ENCODE measurements at regions not wholly inside any gene's neighbourhood (a gene's known extent, or its start where the extent isn't known, plus 50 kb on each side); places are given as distances from the start of the nearest gene placed in this dataset.

- H3K79me2 ChIP-seq (ENCODE audit: insufficient read depth, low read depth): no peaks in the 10 kb centered on the region
- H3K4me3 ChIP-seq (IDR thresholded peaks at IDR 0.05; ENCODE audit: insufficient read depth, low read depth, low read length): no peak overlapping the region
- H3K4me1 ChIP-seq (ENCODE audit: low read depth, poor library complexity, severe bottlenecking): no peaks in the 10 kb centered on the region
- H3K9ac ChIP-seq: no peak overlapping the region
- H4K20me1 ChIP-seq (ENCODE audit: insufficient read depth): no peaks in the 10 kb centered on the region
- H3K4me2 ChIP-seq: no peak overlapping the region
- no peaks in the 10 kb centered on the region for H3K36me3 ChIP-seq (ENCODE audit: insufficient read depth)
- H3K27me3 ChIP-seq (ENCODE audit: insufficient read depth, low read depth): no peaks in the 10 kb centered on the region
- H2AFZ ChIP-seq (ENCODE audit: low read depth): no peak overlapping the region
- no peak overlapping the region for H3K27ac ChIP-seq
- TF ChIP-seq, protein P1, sequence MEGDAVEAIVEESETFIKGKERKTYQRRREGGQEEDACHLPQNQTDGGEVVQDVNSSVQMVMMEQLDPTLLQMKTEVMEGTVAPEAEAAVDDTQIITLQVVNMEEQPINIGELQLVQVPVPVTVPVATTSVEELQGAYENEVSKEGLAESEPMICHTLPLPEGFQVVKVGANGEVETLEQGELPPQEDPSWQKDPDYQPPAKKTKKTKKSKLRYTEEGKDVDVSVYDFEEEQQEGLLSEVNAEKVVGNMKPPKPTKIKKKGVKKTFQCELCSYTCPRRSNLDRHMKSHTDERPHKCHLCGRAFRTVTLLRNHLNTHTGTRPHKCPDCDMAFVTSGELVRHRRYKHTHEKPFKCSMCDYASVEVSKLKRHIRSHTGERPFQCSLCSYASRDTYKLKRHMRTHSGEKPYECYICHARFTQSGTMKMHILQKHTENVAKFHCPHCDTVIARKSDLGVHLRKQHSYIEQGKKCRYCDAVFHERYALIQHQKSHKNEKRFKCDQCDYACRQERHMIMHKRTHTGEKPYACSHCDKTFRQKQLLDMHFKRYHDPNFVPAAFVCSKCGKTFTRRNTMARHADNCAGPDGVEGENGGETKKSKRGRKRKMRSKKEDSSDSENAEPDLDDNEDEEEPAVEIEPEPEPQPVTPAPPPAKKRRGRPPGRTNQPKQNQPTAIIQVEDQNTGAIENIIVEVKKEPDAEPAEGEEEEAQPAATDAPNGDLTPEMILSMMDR (conservative IDR thresholded peaks at IDR 0.05; ENCODE audit: low read depth, low read length): no peak
These were observed 143.5 kb upstream of the MRPS30 start for GRCh38 chr5:44665101-44665701.

GRCh38 chr5:44664711-44665100, 144.0 kb upstream of the MRPS30 start:
- H3K79me2 ChIP-seq (ENCODE audit: insufficient read depth, low read depth): no peaks in the 10 kb centered on the region
- H3K4me1 ChIP-seq (ENCODE audit: low read depth, poor library complexity, severe bottlenecking): no peaks in the 10 kb centered on the region
- H3K27me3 ChIP-seq (ENCODE audit: insufficient read depth, low read depth): no peaks in the 10 kb centered on the region
- no peak overlapping the region for H3K27ac ChIP-seq
- TF ChIP-seq, protein P1 (conservative IDR thresholded peaks at IDR 0.05; ENCODE audit: low read depth, low read length): no peak
- H3K9ac ChIP-seq: no peak overlapping the region
- no peak overlapping the region for H3K4me2 ChIP-seq
- H3K4me3 ChIP-seq (IDR thresholded peaks at IDR 0.05; ENCODE audit: insufficient read depth, low read depth, low read length): no peak overlapping the region
- no peak overlapping the region for H2AFZ ChIP-seq (ENCODE audit: low read depth)
- H3K36me3 ChIP-seq (ENCODE audit: insufficient read depth): no peaks in the 10 kb centered on the region
- no peaks in the 10 kb centered on the region for H4K20me1 ChIP-seq (ENCODE audit: insufficient read depth)

DNA sequence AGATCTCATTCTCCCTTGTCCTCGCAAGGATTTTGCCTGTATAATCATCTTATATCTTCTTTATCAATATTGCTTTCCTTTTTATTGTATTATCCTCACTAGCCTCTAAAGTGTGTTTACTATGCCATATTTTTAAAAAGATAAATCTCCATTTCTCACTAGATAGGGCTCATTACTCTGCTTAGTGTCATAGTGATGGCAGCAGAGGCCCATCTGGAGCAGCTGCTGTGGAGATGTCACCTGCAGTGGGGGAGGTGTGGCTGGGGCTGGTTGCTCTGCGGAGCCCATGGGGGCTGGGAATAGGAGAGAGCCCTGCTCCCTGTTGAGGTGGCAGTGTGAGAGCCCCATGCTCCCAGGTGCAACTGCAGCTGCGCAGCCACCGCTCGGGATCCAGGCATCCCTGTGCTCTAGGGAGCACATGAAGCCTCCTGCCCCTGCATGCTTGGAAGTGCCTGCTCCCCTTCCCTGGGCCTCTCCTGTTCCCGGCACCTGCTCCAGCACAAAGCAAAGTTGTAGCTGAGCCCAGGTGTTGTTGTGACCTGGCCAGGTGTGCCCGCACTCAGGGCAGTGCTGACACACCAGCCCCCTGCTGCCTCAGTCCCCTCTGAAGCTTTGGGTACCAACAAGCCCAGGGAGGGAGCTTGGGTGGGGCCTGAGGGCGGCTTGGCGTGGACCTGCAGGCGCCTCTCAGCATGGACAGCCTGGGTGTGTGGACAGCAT, 144.6 kb upstream of the MRPS30 start:
- TF ChIP-seq, protein P1 (conservative IDR thresholded peaks at IDR 0.05; ENCODE audit: low read depth, low read length): no peak
- Histone ChIP-seq H4K20me1 (ENCODE audit: insufficient read depth) (no peaks in the 10 kb centered on the region), H3K27me3 (ENCODE audit: insufficient read depth, low read depth) (no peaks in the 10 kb centered on the region), H3K9ac (no peak overlapping the region), H2AFZ (ENCODE audit: low read depth) (no peak overlapping the region), H3K36me3 (ENCODE audit: insufficient read depth) (no peaks in the 10 kb centered on the region), H3K27ac (no peak overlapping the region), H3K4me1 (ENCODE audit: low read depth, poor library complexity, severe bottlenecking) (no peaks in the 10 kb centered on the region), H3K4me2 (no peak overlapping the region), H3K79me2 (ENCODE audit: insufficient read depth, low read depth) (no peaks in the 10 kb centered on the region), H3K4me3 (IDR thresholded peaks at IDR 0.05; ENCODE audit: insufficient read depth, low read depth, low read length) (no peak overlapping the region)

GRCh38 chr5:44661851-44662250, 146.9 kb upstream of the MRPS30 start:
- no peak overlapping the region for H3K4me3 ChIP-seq (IDR thresholded peaks at IDR 0.05; ENCODE audit: insufficient read depth, low read depth, low read length)
- no peaks in the 10 kb centered on the region for H3K4me1 ChIP-seq (ENCODE audit: low read depth, poor library complexity, severe bottlenecking)
- H3K27me3 ChIP-seq (ENCODE audit: insufficient read depth, low read depth): no peaks in the 10 kb centered on the region
- H4K20me1 ChIP-seq (ENCODE audit: insufficient read depth): no peaks in the 10 kb centered on the region
- H3K27ac ChIP-seq: no peak overlapping the region
- TF ChIP-seq, protein P1 (conservative IDR thresholded peaks at IDR 0.05; ENCODE audit: low read depth, low read length): no peak
- no peak overlapping the region for H3K9ac ChIP-seq
- no peak overlapping the region for H3K4me2 ChIP-seq
- no peak overlapping the region for H2AFZ ChIP-seq (ENCODE audit: low read depth)
- H3K79me2 ChIP-seq (ENCODE audit: insufficient read depth, low read depth): no peaks in the 10 kb centered on the region
- no peaks in the 10 kb centered on the region for H3K36me3 ChIP-seq (ENCODE audit: insufficient read depth)

All from KMS-11 (cell line).